ENCODE measurements at regions not wholly inside any gene's neighbourhood (a gene's known extent, or its start where the extent isn't known, plus 50 kb on each side); places are given as distances from the start of the nearest gene placed in this dataset.

GRCh38 chr2:59733970-59734369, 819.5 kb downstream of the BCL11A start:
- DNase-seq, result no peak

GRCh38 chr2:59733567-59733930, 819.9 kb downstream of the BCL11A start:
- DNase-seq, result no peak

GRCh38 chr2:59732871-59733566, 820.4 kb downstream of the BCL11A start:
- DNase-seq, result no peak

GRCh38 chr2:59727121-59727590, 826.3 kb downstream of the BCL11A start:
- no peak for DNase-seq

- no peak for DNase-seq
Measured at GRCh38 chr2:59726228-59727120, 827.0 kb downstream of the BCL11A start.

GRCh38 chr2:59724746-59725145, 828.7 kb downstream of the BCL11A start:
- DNase-seq, result no peak

GRCh38 chr2:59720296-59720866, 833.1 kb downstream of the BCL11A start:
- DNase-seq, result no peak

GRCh38 chr2:59713577-59713976, 839.9 kb downstream of the BCL11A start:
- DNase-seq, result no peak

- DNase-seq, result no peak
Measured at GRCh38 chr2:59711121-59711520, 842.3 kb downstream of the BCL11A start.

- DNase-seq, result no peak
Measured at GRCh38 chr2:59706729-59707128, 846.7 kb downstream of the BCL11A start.

- DNase-seq, result no peak
Measured at GRCh38 chr2:59703796-59704195, 849.7 kb downstream of the BCL11A start.

GRCh38 chr2:59702026-59702425, 851.4 kb downstream of the BCL11A start:
- DNase-seq, result no peak

GRCh38 chr2:59701271-59701994, 852.0 kb downstream of the BCL11A start:
- no peak for DNase-seq

- no peak for DNase-seq
Measured at GRCh38 chr2:59694176-59694575, 859.3 kb downstream of the BCL11A start.

GRCh38 chr2:59693231-59693959, 860.1 kb downstream of the BCL11A start:
- DNase-seq, result no peak

- no peak for DNase-seq
Measured at GRCh38 chr2:59691518-59692190, 861.8 kb downstream of the BCL11A start.

- DNase-seq, result no peak
Measured at GRCh38 chr2:59690849-59691248, 862.6 kb downstream of the BCL11A start.

GRCh38 chr2:59684771-59685166, 868.7 kb downstream of the BCL11A start:
- DNase-seq, result no peak

GRCh38 chr2:59684116-59684770, 869.2 kb downstream of the BCL11A start:
- DNase-seq, result no peak

GRCh38 chr2:59680863-59681262, 872.6 kb downstream of the BCL11A start:
- DNase-seq, result no peak
